Immature natural killer cell (primary cell): ENCODE measurements at regions not wholly inside any gene's neighbourhood (a gene's known extent, or its start where the extent isn't known, plus 50 kb on each side); places are given as distances from the start of the nearest gene placed in this dataset.
"Not testable (repeated sequence)": the region's sequence is repeated elsewhere in the genome, so short reads cannot be mapped to it uniquely, and the experiment has no call there.

ENCODE experiments used
- DNase-seq, 3 donors: peaks; one replicate each; pipeline ENCODE4 v3.0.0; 2022; ENCODE audit warnings: mixed read lengths in 1 of 3
- H3K27ac Mint-ChIP-seq, 6 donors: one replicate each; pipeline ENCODE4 v1.8.0; 2020; ENCODE audit warnings: mixed read lengths in 6 of 6, mild to moderate bottlenecking in 5 of 6, inconsistent platforms in 4 of 6, moderate library complexity in 3 of 6
- H3K27me3 Mint-ChIP-seq, 3 donors: one replicate each; pipeline ENCODE4 v1.8.0; 2020 to 2021; ENCODE audit warnings: low read depth in 3 of 3, mild to moderate bottlenecking in 3 of 3, mixed read lengths in 3 of 3, moderate library complexity in 3 of 3, inconsistent platforms in 1 of 3
- H3K36me3 Mint-ChIP-seq, 3 donors: one replicate each; pipeline ENCODE4 v1.8.0; 2020; ENCODE audit warnings: mixed read lengths in 3 of 3, inconsistent platforms in 2 of 3, mild to moderate bottlenecking in 2 of 3
- H3K4me1 Mint-ChIP-seq, 2 donors: one replicate each; pipeline ENCODE4 v1.8.0; 2020; ENCODE audit warnings: inconsistent platforms in 2 of 2, mild to moderate bottlenecking in 2 of 2, mixed read lengths in 2 of 2, moderate library complexity in 1 of 2
- H3K4me3 Mint-ChIP-seq, 5 donors: one replicate each; pipeline ENCODE4 v1.8.0; 2020; ENCODE audit warnings: mild to moderate bottlenecking in 5 of 5, mixed read lengths in 5 of 5, inconsistent platforms in 3 of 5, moderate library complexity in 3 of 5
- H3K9me3 Mint-ChIP-seq, 6 donors: one replicate each; pipeline ENCODE4 v1.8.0; 2020; ENCODE audit warnings: mild to moderate bottlenecking in 6 of 6, mixed read lengths in 6 of 6, inconsistent platforms in 4 of 6, moderate library complexity in 3 of 6

DNA sequence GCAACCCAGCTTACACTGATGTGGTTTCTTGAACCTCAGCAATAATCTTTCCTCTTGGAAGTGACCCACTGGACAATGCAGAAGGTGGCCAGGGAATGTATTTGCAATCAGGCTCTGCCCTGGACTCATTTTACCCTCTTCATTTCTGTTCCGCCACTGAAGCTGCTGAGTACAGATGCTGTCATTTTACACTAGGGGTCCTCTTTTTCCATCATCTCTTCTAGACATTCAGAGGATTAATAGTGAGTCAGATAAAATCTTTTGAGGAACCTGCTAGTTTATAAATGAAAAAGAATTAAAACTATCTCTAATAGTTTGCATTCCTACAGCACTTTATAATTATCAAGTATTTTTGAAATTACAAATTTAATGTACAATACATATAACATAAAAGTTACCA, 87.9 kb upstream of the PNPT1 start:
- H3K36me3 Mint-ChIP-seq: no peaks in the 10 kb centered on the region
- no peak for DNase-seq
- no peaks in the 10 kb centered on the region for H3K4me1 Mint-ChIP-seq
- peaks cover 0 to 2% (median 0%) of the 10 kb centered on the region in 6 donors for H3K9me3 Mint-ChIP-seq
- peaks cover 0 to 4% (median 1%) of the 10 kb centered on the region in 3 donors for H3K27me3 Mint-ChIP-seq
- H3K4me3 Mint-ChIP-seq: no peak overlapping the region
- no peak overlapping the region for H3K27ac Mint-ChIP-seq

DNA sequence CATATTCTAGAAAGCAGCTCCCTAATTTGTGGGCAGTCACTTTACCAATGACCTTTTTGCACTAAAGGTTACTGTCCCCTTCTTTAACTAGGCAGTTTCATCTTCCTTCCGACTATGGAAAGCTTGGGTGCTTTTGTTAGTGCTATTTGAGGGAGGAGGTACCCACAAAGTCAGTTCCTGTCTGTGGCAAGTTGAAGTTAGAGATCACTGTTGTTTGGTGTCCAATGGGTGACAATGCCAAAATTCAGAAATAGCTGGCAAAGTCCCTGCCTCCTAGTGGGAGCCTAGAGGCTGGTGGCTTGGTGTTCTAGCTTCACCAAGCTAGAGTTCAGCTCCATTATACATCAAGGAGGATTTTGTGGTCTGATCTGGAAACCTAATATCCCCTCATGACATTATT, 87.1 kb upstream of the PNPT1 start:
- no peak for DNase-seq
- H3K4me1 Mint-ChIP-seq: no peaks in the 10 kb centered on the region
- no peaks in the 10 kb centered on the region for H3K36me3 Mint-ChIP-seq
- no peak overlapping the region for H3K27ac Mint-ChIP-seq
- no peak overlapping the region for H3K4me3 Mint-ChIP-seq
- H3K9me3 Mint-ChIP-seq: peaks cover 0 to 2% (median 0%) of the 10 kb centered on the region in 6 donors
- H3K27me3 Mint-ChIP-seq: peaks cover 0 to 4% (median 1%) of the 10 kb centered on the region in 3 donors

DNA sequence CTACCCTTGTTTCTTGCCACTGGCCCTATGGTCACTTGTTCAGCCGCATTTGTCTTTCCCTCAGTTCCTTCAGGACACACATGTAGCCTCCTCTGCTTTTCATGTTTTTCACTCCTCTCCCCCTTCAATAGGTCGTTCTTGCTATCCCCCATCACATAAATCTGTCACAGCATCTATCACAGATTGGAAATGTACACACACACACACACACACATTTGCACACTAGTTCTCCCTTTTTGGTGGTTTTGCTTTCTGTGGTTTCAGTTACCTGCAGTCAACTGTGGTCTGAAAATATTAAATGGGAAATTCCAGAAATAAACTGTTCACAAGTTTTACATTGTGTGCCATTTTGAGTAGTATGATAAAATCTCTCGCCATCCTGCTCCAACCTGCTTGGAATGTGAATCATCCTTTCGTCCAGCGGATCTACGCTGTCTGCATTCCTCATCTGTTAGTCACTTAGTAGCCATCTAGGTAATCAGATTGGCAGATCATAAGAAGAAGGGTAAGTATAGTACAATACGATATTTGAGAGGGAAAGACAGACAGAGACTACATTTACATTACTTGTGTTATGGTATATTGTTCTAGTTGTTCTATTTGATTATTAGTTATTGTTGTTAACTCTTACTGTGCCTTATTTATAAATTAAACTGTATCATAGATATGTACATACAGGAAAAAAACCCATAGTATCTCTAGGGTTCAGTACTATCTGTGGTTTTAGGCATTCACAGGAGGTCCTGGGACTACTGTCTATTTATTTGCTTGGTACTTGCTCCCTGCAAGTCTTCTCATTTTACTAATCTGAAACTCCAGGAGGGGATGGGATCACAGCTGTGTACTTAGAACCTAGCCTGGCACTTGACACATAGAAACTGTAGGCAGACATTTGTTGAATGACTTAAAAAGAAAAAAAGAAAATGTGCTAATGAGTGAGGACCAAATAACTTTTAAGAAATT, 86.1 kb upstream of the PNPT1 start:
- no peak for DNase-seq
- no peaks in the 10 kb centered on the region for H3K4me1 Mint-ChIP-seq
- H3K36me3 Mint-ChIP-seq: no peaks in the 10 kb centered on the region
- H3K27me3 Mint-ChIP-seq: peaks cover 0 to 4% (median 0%) of the 10 kb centered on the region in 3 donors
- H3K27ac Mint-ChIP-seq: no peak overlapping the region
- H3K9me3 Mint-ChIP-seq: peaks cover 0 to 7% (median 0%) of the 10 kb centered on the region in 6 donors
- no peak overlapping the region for H3K4me3 Mint-ChIP-seq

- DNase-seq: no peak
- H3K27ac Mint-ChIP-seq: no peak overlapping the region
- peaks cover 0 to 4% (median 0%) of the 10 kb centered on the region in 3 donors for H3K27me3 Mint-ChIP-seq
- H3K4me3 Mint-ChIP-seq: no peak overlapping the region
- H3K4me1 Mint-ChIP-seq: no peaks in the 10 kb centered on the region
- peaks cover 0 to 7% (median 0%) of the 10 kb centered on the region in 6 donors for H3K9me3 Mint-ChIP-seq
- no peaks in the 10 kb centered on the region for H3K36me3 Mint-ChIP-seq
Observed at GRCh38 chr2:55776966-55777365, 83.3 kb upstream of the PNPT1 start.

- DNase-seq: no peak
- peaks cover 0 to 7% (median 0%) of the 10 kb centered on the region in 6 donors for H3K9me3 Mint-ChIP-seq
- no peaks in the 10 kb centered on the region for H3K4me1 Mint-ChIP-seq
- H3K36me3 Mint-ChIP-seq: no peaks in the 10 kb centered on the region
- H3K27ac Mint-ChIP-seq: no peak overlapping the region
- peaks cover 0 to 4% (median 0%) of the 10 kb centered on the region in 3 donors for H3K27me3 Mint-ChIP-seq
- no peak overlapping the region for H3K4me3 Mint-ChIP-seq
Observed at GRCh38 chr2:55776479-55776878, 82.8 kb upstream of the PNPT1 start.

DNA sequence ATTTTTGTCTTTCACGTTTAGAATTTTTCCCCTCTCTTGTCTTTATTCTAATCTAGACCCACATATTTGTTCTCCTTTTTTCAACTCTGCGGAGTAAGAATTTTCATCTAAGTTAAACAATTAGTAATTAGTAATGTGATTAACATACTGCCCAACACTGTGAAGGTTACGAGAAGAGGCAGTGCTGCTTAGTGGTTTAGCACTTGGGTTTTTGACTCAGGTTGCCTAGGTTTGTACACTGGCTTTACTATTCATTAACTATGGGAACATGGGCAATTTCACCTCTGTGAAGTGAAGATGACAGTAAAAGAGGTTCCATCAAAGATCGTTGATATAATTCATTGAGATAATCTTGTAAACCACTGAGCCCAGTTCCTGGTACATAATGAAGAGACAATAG, 82.2 kb upstream of the PNPT1 start:
- no peak for DNase-seq
- Mint-ChIP-seq H3K27me3 (peaks cover 0 to 4% (median 0%) of the 10 kb centered on the region in 3 donors), H3K27ac (no peak overlapping the region), H3K4me1 (no peaks in the 10 kb centered on the region), H3K4me3 (no peak overlapping the region), H3K9me3 (peaks cover 0 to 7% (median 0%) of the 10 kb centered on the region in 6 donors), H3K36me3 (no peaks in the 10 kb centered on the region)

DNA sequence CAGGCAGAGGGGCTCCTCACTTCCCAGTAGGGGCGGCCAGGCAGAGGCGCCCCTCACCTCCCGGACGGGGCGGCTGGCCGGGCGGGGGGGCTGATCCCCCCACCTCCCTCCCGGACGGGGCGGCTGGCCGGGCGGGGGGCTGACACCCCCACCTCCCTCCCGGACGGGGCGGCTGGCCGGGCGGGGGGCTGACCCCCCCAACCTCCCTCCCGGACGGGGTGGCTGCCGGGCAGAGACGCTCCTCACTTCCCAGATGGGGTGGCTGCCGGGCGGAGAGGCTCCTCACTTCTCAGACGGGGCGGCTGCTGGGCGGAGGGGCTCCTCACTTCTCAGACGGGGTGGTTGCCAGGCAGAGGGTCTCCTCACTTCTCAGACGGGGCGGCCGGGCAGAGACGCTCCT, 80.0 kb upstream of the PNPT1 start:
- H3K9me3 Mint-ChIP-seq, H3K4me3 Mint-ChIP-seq, H3K27ac Mint-ChIP-seq: not testable (repeated sequence)

GRCh38 chr2:55772109-55772980, 78.7 kb upstream of the PNPT1 start:
- Mint-ChIP-seq H3K36me3 (no peaks in the 10 kb centered on the region), H3K4me3 (no peak overlapping the region), H3K27ac (no peak overlapping the region), H3K4me1 (no peaks in the 10 kb centered on the region), H3K27me3 (no peaks in the 10 kb centered on the region), H3K9me3 (peaks cover 0 to 7% (median 0%) of the 10 kb centered on the region in 6 donors)
- no peak for DNase-seq

More for the DNA sequence above, 80.0 kb upstream of the PNPT1 start:
- H3K36me3 Mint-ChIP-seq, DNase-seq, H3K27me3 Mint-ChIP-seq, H3K4me1 Mint-ChIP-seq: not testable (repeated sequence)

- no peaks in the 10 kb centered on the region for H3K4me1 Mint-ChIP-seq
- H3K36me3 Mint-ChIP-seq: no peaks in the 10 kb centered on the region
- no peak overlapping the region for H3K27ac Mint-ChIP-seq
- H3K9me3 Mint-ChIP-seq: peaks cover 0 to 7% (median 0%) of the 10 kb centered on the region in 6 donors
- H3K27me3 Mint-ChIP-seq: no peaks in the 10 kb centered on the region
- no peak for DNase-seq
- no peak overlapping the region for H3K4me3 Mint-ChIP-seq
Observed at GRCh38 chr2:55771612-55772011, 78.0 kb upstream of the PNPT1 start.

DNA sequence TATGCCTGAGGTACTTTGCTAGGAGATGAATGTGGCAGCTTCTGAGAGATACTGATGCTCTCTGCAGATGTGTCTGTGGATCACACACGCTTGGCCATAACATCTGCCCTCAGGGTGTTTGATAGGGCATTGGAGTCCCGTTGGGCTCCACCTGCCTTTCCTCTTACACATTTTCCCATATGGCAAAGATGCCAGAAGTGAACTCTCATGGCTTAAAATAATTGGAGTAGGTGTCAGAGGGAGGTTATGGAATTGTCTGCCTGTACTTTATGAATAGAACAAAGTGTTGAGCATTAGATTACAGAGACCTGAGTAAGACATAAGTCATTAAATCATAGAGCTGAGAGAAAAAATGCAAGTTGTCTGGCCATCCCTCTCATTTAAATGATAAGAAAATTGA, 75.3 kb upstream of the PNPT1 start:
- Mint-ChIP-seq H3K9me3 (peaks cover 0 to 2% (median 0%) of the 10 kb centered on the region in 6 donors), H3K36me3 (no peaks in the 10 kb centered on the region), H3K27me3 (peaks cover 0 to 3% (median 2%) of the 10 kb centered on the region in 3 donors), H3K4me3 (no peak overlapping the region), H3K27ac (no peak overlapping the region), H3K4me1 (no peaks in the 10 kb centered on the region)
- DNase-seq: no peak

- H3K27me3 Mint-ChIP-seq: peaks cover 0 to 3% (median 2%) of the 10 kb centered on the region in 3 donors
- H3K9me3 Mint-ChIP-seq: peaks cover 0 to 2% (median 0%) of the 10 kb centered on the region in 6 donors
- no peak for DNase-seq
- H3K4me1 Mint-ChIP-seq: no peaks in the 10 kb centered on the region
- H3K27ac Mint-ChIP-seq: no peak overlapping the region
- no peak overlapping the region for H3K4me3 Mint-ChIP-seq
- no peaks in the 10 kb centered on the region for H3K36me3 Mint-ChIP-seq
Observed at GRCh38 chr2:55766947-55767346, 73.3 kb upstream of the PNPT1 start.

GRCh38 chr2:55765708-55766107, 72.1 kb upstream of the PNPT1 start:
- H3K27ac Mint-ChIP-seq, H3K4me3 Mint-ChIP-seq, H3K27me3 Mint-ChIP-seq, H3K9me3 Mint-ChIP-seq, DNase-seq, H3K4me1 Mint-ChIP-seq, H3K36me3 Mint-ChIP-seq: not testable (repeated sequence)

- Mint-ChIP-seq H3K9me3 (peaks cover 0 to 2% (median 0%) of the 10 kb centered on the region in 6 donors), H3K4me1 (no peaks in the 10 kb centered on the region), H3K27ac (no peak overlapping the region), H3K27me3 (peaks cover 0 to 7% (median 3%) of the 10 kb centered on the region in 3 donors), H3K36me3 (no peaks in the 10 kb centered on the region), H3K4me3 (no peak overlapping the region)
- DNase-seq: no peak
Observed at GRCh38 chr2:55763721-55764120, 70.1 kb upstream of the PNPT1 start.

- Mint-ChIP-seq H3K4me1 (no peaks in the 10 kb centered on the region), H3K4me3 (no peak overlapping the region), H3K27me3 (peaks cover 0 to 10% (median 3%) of the 10 kb centered on the region in 3 donors), H3K27ac (no peak overlapping the region), H3K36me3 (no peaks in the 10 kb centered on the region), H3K9me3 (peaks cover 0 to 4% (median 0%) of the 10 kb centered on the region in 6 donors)
- DNase-seq: no peak
Observed at GRCh38 chr2:55761526-55761925, 67.9 kb upstream of the PNPT1 start.
